ENCODE measurements at regions not wholly inside any gene's neighbourhood (a gene's known extent, or its start where the extent isn't known, plus 50 kb on each side); places are given as distances from the start of the nearest gene placed in this dataset.

- TF ChIP-seq CTCF (IDR thresholded peaks at IDR 0.05) = no peak
- TF ChIP-seq POLR2A (IDR thresholded peaks at IDR 0.05) = no peak
Observed at GRCh38 chr5:60458666-60459065, 241.3 kb downstream of the DEPDC1B start.
